Neural cell (in vitro differentiated cells): ENCODE measurements at regions not wholly inside any gene's neighbourhood (a gene's known extent, or its start where the extent isn't known, plus 50 kb on each side); places are given as distances from the start of the nearest gene placed in this dataset.

Experiments used
- POLR2AphosphoS5 ChIP-seq: IDR thresholded peaks from 2 replicates; pipeline ENCODE4 v1.6.1; 2012
- RAD21 ChIP-seq: fragments of 450-650 bp; conservative IDR thresholded peaks from 2 replicates; pipeline ENCODE4 v1.6.1; 2014; ENCODE audit warnings: antibody characterized with exemption, mild to moderate bottlenecking, moderate library complexity
- TF ChIP-seq, protein P1 (sequence below): fragments of 450-650 bp; IDR thresholded peaks from 2 replicates; pipeline ENCODE4 v1.5.1; 2014; ENCODE audit warnings: antibody characterized with exemption, mild to moderate bottlenecking, moderate library complexity; ENCODE audit not compliant: poor library complexity, severe bottlenecking

GRCh38 chr1:87523466-87523865 is 194.8 kb downstream of the LMO4 start:
- TF ChIP-seq, protein P1, sequence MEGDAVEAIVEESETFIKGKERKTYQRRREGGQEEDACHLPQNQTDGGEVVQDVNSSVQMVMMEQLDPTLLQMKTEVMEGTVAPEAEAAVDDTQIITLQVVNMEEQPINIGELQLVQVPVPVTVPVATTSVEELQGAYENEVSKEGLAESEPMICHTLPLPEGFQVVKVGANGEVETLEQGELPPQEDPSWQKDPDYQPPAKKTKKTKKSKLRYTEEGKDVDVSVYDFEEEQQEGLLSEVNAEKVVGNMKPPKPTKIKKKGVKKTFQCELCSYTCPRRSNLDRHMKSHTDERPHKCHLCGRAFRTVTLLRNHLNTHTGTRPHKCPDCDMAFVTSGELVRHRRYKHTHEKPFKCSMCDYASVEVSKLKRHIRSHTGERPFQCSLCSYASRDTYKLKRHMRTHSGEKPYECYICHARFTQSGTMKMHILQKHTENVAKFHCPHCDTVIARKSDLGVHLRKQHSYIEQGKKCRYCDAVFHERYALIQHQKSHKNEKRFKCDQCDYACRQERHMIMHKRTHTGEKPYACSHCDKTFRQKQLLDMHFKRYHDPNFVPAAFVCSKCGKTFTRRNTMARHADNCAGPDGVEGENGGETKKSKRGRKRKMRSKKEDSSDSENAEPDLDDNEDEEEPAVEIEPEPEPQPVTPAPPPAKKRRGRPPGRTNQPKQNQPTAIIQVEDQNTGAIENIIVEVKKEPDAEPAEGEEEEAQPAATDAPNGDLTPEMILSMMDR = no peak
- TF ChIP-seq POLR2AphosphoS5 = no peak
- TF ChIP-seq RAD21 = no peak
